Type B pancreatic cell (in vitro differentiated cells): ENCODE measurements at regions not wholly inside any gene's neighbourhood (a gene's known extent, or its start where the extent isn't known, plus 50 kb on each side); places are given as distances from the start of the nearest gene placed in this dataset.

Experiments used
- DNase-seq: peaks from one replicate; pipeline ENCODE4 v3.0.0; 2021; ENCODE audit warnings: mixed read lengths; ENCODE audit not compliant: unreplicated experiment; ENCODE audit errors: extremely low spot score
- H3K27ac Mint-ChIP-seq: 2 replicates; pipeline ENCODE4 v1.8.0; 2021; ENCODE audit warnings: mild to moderate bottlenecking, mixed read lengths
- H3K27me3 Mint-ChIP-seq: 2 replicates; pipeline ENCODE4 v1.8.0; 2021; ENCODE audit warnings: mixed read lengths
- H3K36me3 Mint-ChIP-seq: 2 replicates; pipeline ENCODE4 v1.8.0; 2021; ENCODE audit warnings: mixed read lengths
- H3K4me1 Mint-ChIP-seq: one replicate; pipeline ENCODE4 v1.8.0; 2021; ENCODE audit warnings: mixed read lengths; ENCODE audit not compliant: unreplicated experiment
- H3K4me3 Mint-ChIP-seq: 2 replicates; pipeline ENCODE4 v1.8.0; 2021; ENCODE audit warnings: mild to moderate bottlenecking, mixed read lengths
- H3K9me3 Mint-ChIP-seq: 2 replicates; pipeline ENCODE4 v1.8.0; 2021; ENCODE audit warnings: mixed read lengths
- CTCF ChIP-seq: fragments of 200-600 bp; sonication (generic); conservative IDR thresholded peaks from 2 replicates; pipeline ENCODE4 v1.5.0; 2021; ENCODE audit warnings: antibody characterized with exemption, mild to moderate bottlenecking

GRCh38 chr9:81058782-81059181 lies 630.6 kb downstream of the TLE1 start:
- no peak for TF ChIP-seq CTCF
- peaks cover 5% of the 10 kb centered on the region for H3K36me3 Mint-ChIP-seq
- no peak overlapping the region for H3K4me3 Mint-ChIP-seq
- peaks cover 16% of the 10 kb centered on the region for H3K9me3 Mint-ChIP-seq
- no peak overlapping the region for H3K27ac Mint-ChIP-seq
- DNase-seq, result no peak
- H3K4me1 Mint-ChIP-seq, result no peaks in the 10 kb centered on the region
- no peaks in the 10 kb centered on the region for H3K27me3 Mint-ChIP-seq

DNA sequence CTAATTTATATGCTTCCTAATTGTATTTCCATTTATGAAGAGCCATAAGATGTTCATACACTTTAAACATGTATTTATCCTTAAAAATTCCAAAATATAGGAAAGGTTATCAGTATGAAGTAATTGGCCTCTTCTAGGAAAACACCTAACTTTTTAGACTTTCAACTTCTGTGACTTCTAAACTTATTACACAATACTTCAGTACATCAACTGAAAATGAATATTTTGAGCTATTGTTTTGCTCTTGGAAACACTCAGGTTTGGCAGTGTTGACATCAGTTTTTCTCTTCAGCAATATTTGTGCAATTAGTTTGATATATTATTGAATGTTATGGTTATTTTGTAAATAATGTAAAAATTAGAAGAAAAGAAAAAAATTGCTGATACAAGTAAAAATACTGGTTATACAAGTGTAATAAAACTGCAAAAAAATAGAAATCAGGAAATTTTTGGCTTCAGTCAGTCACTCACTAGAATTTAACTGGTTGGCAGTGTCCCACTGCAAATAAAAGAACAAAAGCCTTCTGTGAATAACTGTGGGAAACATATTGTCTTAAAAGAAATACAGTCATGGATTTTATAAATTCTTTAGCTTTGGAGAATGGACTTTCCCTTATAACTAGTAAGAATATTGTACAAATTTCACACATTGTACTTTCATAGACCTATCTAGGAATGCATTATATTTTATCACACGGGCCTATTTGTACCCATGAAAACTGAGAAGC lies 635.9 kb downstream of the TLE1 start:
- no peak for DNase-seq
- Mint-ChIP-seq H3K4me3 (no peak overlapping the region), H3K36me3 (no peaks in the 10 kb centered on the region), H3K9me3 (no peaks in the 10 kb centered on the region), H3K27ac (no peak overlapping the region), H3K27me3 (no peaks in the 10 kb centered on the region), H3K4me1 (no peaks in the 10 kb centered on the region)
- no peak for TF ChIP-seq CTCF

- Mint-ChIP-seq H3K27me3 (no peaks in the 10 kb centered on the region), H3K9me3 (no peaks in the 10 kb centered on the region), H3K27ac (no peak overlapping the region), H3K4me3 (no peak overlapping the region), H3K36me3 (no peaks in the 10 kb centered on the region), H3K4me1 (no peaks in the 10 kb centered on the region)
- DNase-seq, result no peak
- TF ChIP-seq CTCF, result no peak
Measured at GRCh38 chr9:81052846-81053245, 636.5 kb downstream of the TLE1 start.

GRCh38 chr9:81047280-81047679 lies 642.1 kb downstream of the TLE1 start:
- TF ChIP-seq CTCF, result no peak
- peaks cover 4% of the 10 kb centered on the region for H3K9me3 Mint-ChIP-seq
- no peak for DNase-seq
- H3K27ac Mint-ChIP-seq, result no peak overlapping the region
- H3K4me3 Mint-ChIP-seq, result no peak overlapping the region
- no peaks in the 10 kb centered on the region for H3K27me3 Mint-ChIP-seq
- no peaks in the 10 kb centered on the region for H3K36me3 Mint-ChIP-seq
- no peaks in the 10 kb centered on the region for H3K4me1 Mint-ChIP-seq

GRCh38 chr9:81045658-81046057 lies 643.7 kb downstream of the TLE1 start:
- Mint-ChIP-seq H3K36me3 (no peaks in the 10 kb centered on the region), H3K4me3 (no peak overlapping the region), H3K27ac (no peak overlapping the region), H3K27me3 (no peaks in the 10 kb centered on the region), H3K9me3 (peaks cover 4% of the 10 kb centered on the region), H3K4me1 (no peaks in the 10 kb centered on the region)
- no peak for TF ChIP-seq CTCF
- DNase-seq, result no peak
